ENCODE measurements at regions not wholly inside any gene's neighbourhood (a gene's known extent, or its start where the extent isn't known, plus 50 kb on each side); places are given as distances from the start of the nearest gene placed in this dataset.

GRCh38 chr14:35456261-35456660, 51.7 kb upstream of the NFKBIA start:
- H3K4me3 Mint-ChIP-seq (ENCODE audit: unreplicated experiment) = no peak overlapping the region
- TF ChIP-seq, protein P1, sequence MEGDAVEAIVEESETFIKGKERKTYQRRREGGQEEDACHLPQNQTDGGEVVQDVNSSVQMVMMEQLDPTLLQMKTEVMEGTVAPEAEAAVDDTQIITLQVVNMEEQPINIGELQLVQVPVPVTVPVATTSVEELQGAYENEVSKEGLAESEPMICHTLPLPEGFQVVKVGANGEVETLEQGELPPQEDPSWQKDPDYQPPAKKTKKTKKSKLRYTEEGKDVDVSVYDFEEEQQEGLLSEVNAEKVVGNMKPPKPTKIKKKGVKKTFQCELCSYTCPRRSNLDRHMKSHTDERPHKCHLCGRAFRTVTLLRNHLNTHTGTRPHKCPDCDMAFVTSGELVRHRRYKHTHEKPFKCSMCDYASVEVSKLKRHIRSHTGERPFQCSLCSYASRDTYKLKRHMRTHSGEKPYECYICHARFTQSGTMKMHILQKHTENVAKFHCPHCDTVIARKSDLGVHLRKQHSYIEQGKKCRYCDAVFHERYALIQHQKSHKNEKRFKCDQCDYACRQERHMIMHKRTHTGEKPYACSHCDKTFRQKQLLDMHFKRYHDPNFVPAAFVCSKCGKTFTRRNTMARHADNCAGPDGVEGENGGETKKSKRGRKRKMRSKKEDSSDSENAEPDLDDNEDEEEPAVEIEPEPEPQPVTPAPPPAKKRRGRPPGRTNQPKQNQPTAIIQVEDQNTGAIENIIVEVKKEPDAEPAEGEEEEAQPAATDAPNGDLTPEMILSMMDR (IDR thresholded peaks at IDR 0.05; ENCODE audit: unreplicated experiment) = no peak
- no peaks in the 10 kb centered on the region for H3K4me1 Mint-ChIP-seq (ENCODE audit: unreplicated experiment)
- no peak overlapping the region for H3K27ac Mint-ChIP-seq (ENCODE audit: unreplicated experiment)
- H3K36me3 Mint-ChIP-seq (ENCODE audit: low read depth, unreplicated experiment) = peaks cover 10% of the 10 kb centered on the region
- no peak for DNase-seq (ENCODE audit: low spot score)
- no peaks in the 10 kb centered on the region for H3K9me3 Mint-ChIP-seq (ENCODE audit: unreplicated experiment)
- peaks cover 3% of the 10 kb centered on the region for H3K27me3 Mint-ChIP-seq (ENCODE audit: unreplicated experiment)

- H3K4me1 Mint-ChIP-seq (ENCODE audit: unreplicated experiment) = no peaks in the 10 kb centered on the region
- H3K27ac Mint-ChIP-seq (ENCODE audit: unreplicated experiment) = no peak overlapping the region
- H3K9me3 Mint-ChIP-seq (ENCODE audit: unreplicated experiment) = no peaks in the 10 kb centered on the region
- DNase-seq (ENCODE audit: low spot score) = no peak
- H3K36me3 Mint-ChIP-seq (ENCODE audit: low read depth, unreplicated experiment) = peaks cover 10% of the 10 kb centered on the region
- H3K4me3 Mint-ChIP-seq (ENCODE audit: unreplicated experiment) = no peak overlapping the region
- peaks cover 3% of the 10 kb centered on the region for H3K27me3 Mint-ChIP-seq (ENCODE audit: unreplicated experiment)
- TF ChIP-seq, protein P1 (IDR thresholded peaks at IDR 0.05; ENCODE audit: unreplicated experiment) = no peak
Measured at GRCh38 chr14:35458442-35458841, 53.9 kb upstream of the NFKBIA start.

DNA sequence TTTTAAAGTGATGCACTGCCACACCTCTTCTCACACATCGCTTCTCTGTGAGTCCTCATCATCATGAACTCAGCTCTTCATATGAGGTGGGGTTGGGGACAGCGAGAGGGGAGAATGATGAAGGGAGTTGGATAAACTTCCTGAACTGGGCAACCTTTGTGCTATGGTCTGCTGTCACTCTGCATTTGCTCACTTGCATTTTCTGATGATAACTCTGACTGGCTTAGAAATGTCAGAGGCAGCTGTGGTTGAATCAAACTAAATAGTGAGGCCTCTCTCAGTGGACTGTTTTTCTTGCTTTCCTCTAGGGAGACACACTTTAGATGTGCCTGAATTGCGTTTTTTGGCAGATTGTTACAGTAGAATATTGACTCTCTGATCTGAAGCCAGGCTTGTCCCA, 55.2 kb upstream of the NFKBIA start:
- Mint-ChIP-seq H3K27ac (ENCODE audit: unreplicated experiment) (no peak overlapping the region), H3K27me3 (ENCODE audit: unreplicated experiment) (peaks cover 3% of the 10 kb centered on the region), H3K4me1 (ENCODE audit: unreplicated experiment) (peaks cover 4% of the 10 kb centered on the region), H3K4me3 (ENCODE audit: unreplicated experiment) (no peak overlapping the region), H3K9me3 (ENCODE audit: unreplicated experiment) (no peaks in the 10 kb centered on the region), H3K36me3 (ENCODE audit: low read depth, unreplicated experiment) (peaks cover 10% of the 10 kb centered on the region)
- TF ChIP-seq, protein P1 (IDR thresholded peaks at IDR 0.05; ENCODE audit: unreplicated experiment) = no peak
- DNase-seq (ENCODE audit: low spot score) = no peak

GRCh38 chr14:35470755-35471154, 63.2 kb upstream of the INSM2 start:
- Mint-ChIP-seq H3K27ac (ENCODE audit: unreplicated experiment) (no peak overlapping the region), H3K4me1 (ENCODE audit: unreplicated experiment) (no peaks in the 10 kb centered on the region), H3K36me3 (ENCODE audit: low read depth, unreplicated experiment) (no peaks in the 10 kb centered on the region), H3K9me3 (ENCODE audit: unreplicated experiment) (peaks cover 2% of the 10 kb centered on the region), H3K4me3 (ENCODE audit: unreplicated experiment) (no peak overlapping the region), H3K27me3 (ENCODE audit: unreplicated experiment) (peaks cover 2% of the 10 kb centered on the region)
- DNase-seq (ENCODE audit: low spot score) = peak; percentile 27
- TF ChIP-seq, protein P1 (IDR thresholded peaks at IDR 0.05; ENCODE audit: unreplicated experiment) = no peak

GRCh38 chr14:35471803-35472202, 62.2 kb upstream of the INSM2 start:
- no peak overlapping the region for H3K4me3 Mint-ChIP-seq (ENCODE audit: unreplicated experiment)
- H3K36me3 Mint-ChIP-seq (ENCODE audit: low read depth, unreplicated experiment) = no peaks in the 10 kb centered on the region
- no peak overlapping the region for H3K27ac Mint-ChIP-seq (ENCODE audit: unreplicated experiment)
- TF ChIP-seq, protein P1 (IDR thresholded peaks at IDR 0.05; ENCODE audit: unreplicated experiment) = no peak
- H3K27me3 Mint-ChIP-seq (ENCODE audit: unreplicated experiment) = no peaks in the 10 kb centered on the region
- no peak for DNase-seq (ENCODE audit: low spot score)
- no peaks in the 10 kb centered on the region for H3K9me3 Mint-ChIP-seq (ENCODE audit: unreplicated experiment)
- H3K4me1 Mint-ChIP-seq (ENCODE audit: unreplicated experiment) = no peaks in the 10 kb centered on the region
